Esophagus muscularis mucosa (tissue), 4 donors: ENCODE measurements at regions not wholly inside any gene's neighbourhood (a gene's known extent, or its start where the extent isn't known, plus 50 kb on each side); places are given as distances from the start of the nearest gene placed in this dataset.

Source experiments
- EP300 ChIP-seq: sonication (generic); formaldehyde crosslinking; IDR thresholded peaks from one replicate; pipeline ENCODE4 v1.6.1; 2017; ENCODE audit warnings: antibody characterized with exemption
- POLR2A ChIP-seq: fragments of 450-650 bp; IDR thresholded peaks from one replicate; pipeline ENCODE4 v1.6.1; 2017; ENCODE audit warnings: antibody characterized with exemption, moderate library complexity, mild to moderate bottlenecking, low read depth
- POLR2AphosphoS5 ChIP-seq, 2 donors: sonication (generic); formaldehyde crosslinking; IDR thresholded peaks; one replicate each; pipeline ENCODE4 v1.6.1; 2017; ENCODE audit warnings: antibody characterized with exemption in 2 of 2
- TF ChIP-seq, protein P1 (sequence below), 3 experiments: fragments of 200-600 bp in 2 of 3; fragments of 450-650 bp in 1 of 3; sonication (generic) in 2 of 3; IDR thresholded peaks; one replicate each; pipeline ENCODE4 v1.5.1; 2017 to 2019; ENCODE audit warnings: antibody characterized with exemption in 3 of 3, mild to moderate bottlenecking in 2 of 3, moderate library complexity in 1 of 3

DNA sequence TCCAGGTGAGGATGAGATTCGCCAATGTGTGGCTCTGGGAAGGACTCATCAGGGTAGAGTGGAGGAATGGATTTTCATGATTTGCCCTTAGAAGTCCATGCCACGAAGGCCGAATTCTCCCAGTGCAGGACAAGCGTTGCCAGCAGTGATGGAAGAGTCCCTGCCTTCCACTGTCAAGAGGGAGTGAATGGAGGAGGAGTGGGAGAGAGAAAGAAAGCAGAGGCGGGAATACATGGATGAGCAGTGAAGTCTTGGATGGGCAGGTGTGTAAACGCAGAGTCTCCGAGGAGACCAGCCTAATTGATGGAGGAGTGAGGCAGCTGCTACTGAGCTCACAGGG lies 419.2 kb downstream of the GLRX3 start:
- TF ChIP-seq, protein P1, sequence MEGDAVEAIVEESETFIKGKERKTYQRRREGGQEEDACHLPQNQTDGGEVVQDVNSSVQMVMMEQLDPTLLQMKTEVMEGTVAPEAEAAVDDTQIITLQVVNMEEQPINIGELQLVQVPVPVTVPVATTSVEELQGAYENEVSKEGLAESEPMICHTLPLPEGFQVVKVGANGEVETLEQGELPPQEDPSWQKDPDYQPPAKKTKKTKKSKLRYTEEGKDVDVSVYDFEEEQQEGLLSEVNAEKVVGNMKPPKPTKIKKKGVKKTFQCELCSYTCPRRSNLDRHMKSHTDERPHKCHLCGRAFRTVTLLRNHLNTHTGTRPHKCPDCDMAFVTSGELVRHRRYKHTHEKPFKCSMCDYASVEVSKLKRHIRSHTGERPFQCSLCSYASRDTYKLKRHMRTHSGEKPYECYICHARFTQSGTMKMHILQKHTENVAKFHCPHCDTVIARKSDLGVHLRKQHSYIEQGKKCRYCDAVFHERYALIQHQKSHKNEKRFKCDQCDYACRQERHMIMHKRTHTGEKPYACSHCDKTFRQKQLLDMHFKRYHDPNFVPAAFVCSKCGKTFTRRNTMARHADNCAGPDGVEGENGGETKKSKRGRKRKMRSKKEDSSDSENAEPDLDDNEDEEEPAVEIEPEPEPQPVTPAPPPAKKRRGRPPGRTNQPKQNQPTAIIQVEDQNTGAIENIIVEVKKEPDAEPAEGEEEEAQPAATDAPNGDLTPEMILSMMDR (IDR thresholded peaks at IDR 0.05): no peak
- no peak for TF ChIP-seq POLR2A
- TF ChIP-seq POLR2AphosphoS5 (IDR thresholded peaks at IDR 0.05): no peak
- TF ChIP-seq EP300: no peak
